HG02763 (cell line): ENCODE measurements at regions not wholly inside any gene's neighbourhood (a gene's known extent, or its start where the extent isn't known, plus 50 kb on each side); places are given as distances from the start of the nearest gene placed in this dataset.
"Not testable (repeated sequence)": the region's sequence is repeated elsewhere in the genome, so short reads cannot be mapped to it uniquely, and the experiment has no call there.

Experiments
- ATAC-seq: cut with Tn5 transposase; IDR thresholded peaks from one replicate; pipeline ENCODE4 v1.9.1; 2021; ENCODE audit warnings: mild to moderate bottlenecking, moderate library complexity; ENCODE audit not compliant: unreplicated experiment

GRCh38 chr4:97432551-97432950, 710.7 kb downstream of the STPG2 start:
- no peak for ATAC-seq

- ATAC-seq: not testable (repeated sequence)
Measured at GRCh38 chr4:97437998-97438705, 705.1 kb downstream of the STPG2 start.

- no peak for ATAC-seq
Measured at GRCh38 chr4:97453186-97453585, 690.1 kb downstream of the STPG2 start.

GRCh38 chr4:97457253-97457652, 686.0 kb downstream of the STPG2 start:
- no peak for ATAC-seq

GRCh38 chr4:97468272-97468671, 675.0 kb downstream of the STPG2 start:
- ATAC-seq: no peak

- no peak for ATAC-seq
Measured at GRCh38 chr4:97475621-97476020, 667.7 kb downstream of the STPG2 start.

- ATAC-seq: no peak
Measured at GRCh38 chr4:97477974-97478373, 665.3 kb downstream of the STPG2 start.

GRCh38 chr4:97479388-97479787, 663.9 kb downstream of the STPG2 start:
- ATAC-seq: no peak

- no peak for ATAC-seq
Measured at GRCh38 chr4:97491856-97492255, 651.4 kb downstream of the STPG2 start.

- no peak for ATAC-seq
Measured at GRCh38 chr4:97493815-97494518, 649.3 kb downstream of the STPG2 start.

GRCh38 chr4:97496298-97496873, 646.9 kb downstream of the STPG2 start:
- no peak for ATAC-seq

GRCh38 chr4:97498875-97499274, 644.4 kb downstream of the STPG2 start:
- no peak for ATAC-seq

GRCh38 chr4:97500423-97500822, 642.9 kb downstream of the STPG2 start:
- ATAC-seq: peak; percentile 95

GRCh38 chr4:97504713-97505112, 638.6 kb downstream of the STPG2 start:
- no peak for ATAC-seq

GRCh38 chr4:97507587-97508245, 635.6 kb downstream of the STPG2 start:
- no peak for ATAC-seq
